ENCODE measurements at regions not wholly inside any gene's neighbourhood (a gene's known extent, or its start where the extent isn't known, plus 50 kb on each side); places are given as distances from the start of the nearest gene placed in this dataset.

DNA sequence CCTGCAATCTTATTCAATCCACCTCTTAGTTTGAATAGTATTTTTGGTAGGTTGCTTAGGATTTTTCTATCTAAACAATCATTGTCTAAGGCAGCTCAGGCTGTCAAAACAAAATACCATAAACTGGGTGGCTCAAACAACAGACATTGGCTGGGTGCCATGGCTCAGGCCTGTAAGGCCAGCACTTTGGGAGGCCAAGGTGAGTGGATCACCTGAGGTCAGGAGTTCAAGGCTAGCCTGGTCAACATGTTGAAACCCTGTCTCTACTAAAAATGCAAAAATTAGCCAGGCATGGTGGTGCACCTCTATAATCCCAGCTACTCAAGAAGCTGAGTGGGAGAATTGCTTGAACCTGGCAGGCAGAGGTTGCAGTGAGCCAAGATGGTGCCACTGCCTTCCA lies 126.7 kb downstream of the CYLD start:
- no peak for DNase-seq
- in situ Hi-C loops (cut with HindIII; ENCODE audit: low pct_ligation_motif_present, low pct_unique_long_range_greater_than_20kb, low sequenced_read_pairs): no loop called here

DNA sequence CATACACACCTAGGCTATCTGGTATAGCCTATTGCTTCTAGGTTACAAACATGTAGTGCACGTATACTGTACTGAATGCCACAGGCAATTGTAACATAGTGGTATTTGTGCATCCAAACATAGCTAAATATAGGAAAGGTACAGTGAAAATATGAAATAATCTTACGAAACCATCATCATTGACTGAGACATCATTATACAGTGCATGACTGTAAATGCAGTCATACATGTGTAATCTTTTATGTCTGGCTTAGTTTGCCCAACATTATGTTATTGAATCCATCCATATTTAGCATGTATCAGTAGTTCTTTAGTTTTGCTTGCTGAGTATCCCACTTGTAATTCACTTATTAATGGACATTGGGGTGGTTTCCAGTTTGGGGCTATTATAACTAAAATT lies 124.9 kb downstream of the CYLD start:
- no peak for DNase-seq
- in situ Hi-C loops (cut with HindIII; ENCODE audit: low pct_ligation_motif_present, low pct_unique_long_range_greater_than_20kb, low sequenced_read_pairs): no loop called here

DNA sequence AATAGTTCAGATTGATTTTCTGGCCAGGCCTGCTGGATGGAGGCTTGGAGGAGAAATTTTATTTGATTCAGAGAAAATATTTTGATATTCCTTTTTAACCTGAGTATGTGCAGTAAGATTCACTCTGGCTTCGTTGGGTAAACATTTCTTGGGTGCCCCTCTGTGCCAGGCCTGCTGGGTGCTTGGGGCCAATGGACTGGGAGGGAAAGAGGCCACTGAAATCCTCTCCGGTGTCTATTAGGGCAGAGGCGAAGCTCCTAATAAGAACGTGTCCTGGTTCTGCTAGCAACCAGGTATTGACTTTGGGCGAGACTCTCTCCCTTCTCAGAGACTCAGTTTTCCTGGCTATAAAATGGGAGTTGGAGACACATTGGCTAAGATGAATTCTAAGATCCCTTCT lies 122.5 kb downstream of the CYLD start:
- no peak for DNase-seq
- in situ Hi-C loops (cut with HindIII; ENCODE audit: low pct_ligation_motif_present, low pct_unique_long_range_greater_than_20kb, low sequenced_read_pairs): no loop called here

- in situ Hi-C loops (cut with HindIII; ENCODE audit: low pct_ligation_motif_present, low pct_unique_long_range_greater_than_20kb, low sequenced_read_pairs): no loop called here
- DNase-seq: no peak
These were observed 121.8 kb downstream of the CYLD start for GRCh38 chr16:50863644-50864144.

DNA sequence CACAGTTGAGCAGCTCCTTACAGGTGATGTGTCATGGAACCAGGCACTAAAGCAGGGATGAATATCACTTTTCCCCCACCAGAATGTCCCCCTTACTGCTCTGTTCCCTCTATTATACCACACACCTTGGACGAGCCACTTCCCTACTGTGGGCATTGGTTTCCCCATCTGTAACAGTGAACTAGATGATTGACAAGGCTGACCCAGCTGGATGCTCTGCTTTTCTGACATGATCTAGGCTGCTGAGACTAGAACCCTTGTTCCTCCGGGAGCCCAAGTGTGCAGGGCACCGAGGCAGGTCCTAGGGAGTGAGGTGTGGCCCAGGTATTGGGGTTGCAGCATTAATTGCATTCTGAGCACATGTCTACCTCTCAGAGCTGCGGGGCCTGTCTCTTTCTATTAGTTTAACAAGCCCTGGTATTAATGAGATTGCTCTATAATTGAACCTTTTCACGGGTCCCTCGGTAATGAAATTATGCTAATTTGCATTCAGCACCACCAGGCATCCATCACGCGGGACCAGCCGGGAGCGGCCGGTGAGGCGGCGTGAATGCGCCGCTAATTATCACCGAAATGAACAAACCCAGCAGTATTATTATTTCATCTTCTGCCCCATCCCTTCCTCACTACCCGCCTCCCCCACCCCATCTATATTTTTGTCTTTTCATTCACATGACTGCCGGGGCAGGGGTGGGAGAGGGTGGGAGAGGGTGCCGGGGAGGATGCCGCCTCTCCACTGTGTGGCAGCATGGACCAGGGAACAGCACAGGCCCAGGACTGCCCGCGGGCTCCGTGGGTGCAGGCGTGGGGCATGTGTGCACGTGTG lies 121.1 kb downstream of the CYLD start:
- in situ Hi-C loops (cut with HindIII; ENCODE audit: low pct_ligation_motif_present, low pct_unique_long_range_greater_than_20kb, low sequenced_read_pairs): no loop called here
- no peak for DNase-seq

DNA sequence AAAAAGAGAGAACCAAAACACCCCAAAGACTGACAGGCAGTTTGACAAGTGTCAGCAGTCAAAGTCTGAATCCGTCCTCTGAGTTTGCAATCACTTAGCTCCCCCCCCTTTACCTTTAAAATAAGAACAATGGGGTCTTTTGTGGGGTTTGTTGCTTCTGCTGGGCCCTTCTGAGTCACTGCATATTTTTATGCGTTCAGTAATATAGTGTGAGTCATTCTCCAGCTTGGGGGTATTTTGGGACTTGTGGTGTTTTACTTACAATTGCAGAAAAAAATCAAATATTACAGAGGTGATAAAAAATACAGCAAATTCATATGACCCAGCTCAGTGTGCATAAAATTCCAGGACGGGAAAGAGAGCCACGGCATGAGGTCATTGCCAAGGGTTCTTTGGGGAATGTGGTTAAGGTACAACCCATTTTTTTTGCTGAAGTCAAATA lies 120.1 kb downstream of the CYLD start:
- in situ Hi-C loops (cut with HindIII; ENCODE audit: low pct_ligation_motif_present, low pct_unique_long_range_greater_than_20kb, low sequenced_read_pairs): no loop called here
- no peak for DNase-seq

GRCh38 chr16:50861451-50861850 lies 119.6 kb downstream of the CYLD start:
- DNase-seq: no peak
- in situ Hi-C loops (cut with HindIII; ENCODE audit: low pct_ligation_motif_present, low pct_unique_long_range_greater_than_20kb, low sequenced_read_pairs): no loop called here

DNA sequence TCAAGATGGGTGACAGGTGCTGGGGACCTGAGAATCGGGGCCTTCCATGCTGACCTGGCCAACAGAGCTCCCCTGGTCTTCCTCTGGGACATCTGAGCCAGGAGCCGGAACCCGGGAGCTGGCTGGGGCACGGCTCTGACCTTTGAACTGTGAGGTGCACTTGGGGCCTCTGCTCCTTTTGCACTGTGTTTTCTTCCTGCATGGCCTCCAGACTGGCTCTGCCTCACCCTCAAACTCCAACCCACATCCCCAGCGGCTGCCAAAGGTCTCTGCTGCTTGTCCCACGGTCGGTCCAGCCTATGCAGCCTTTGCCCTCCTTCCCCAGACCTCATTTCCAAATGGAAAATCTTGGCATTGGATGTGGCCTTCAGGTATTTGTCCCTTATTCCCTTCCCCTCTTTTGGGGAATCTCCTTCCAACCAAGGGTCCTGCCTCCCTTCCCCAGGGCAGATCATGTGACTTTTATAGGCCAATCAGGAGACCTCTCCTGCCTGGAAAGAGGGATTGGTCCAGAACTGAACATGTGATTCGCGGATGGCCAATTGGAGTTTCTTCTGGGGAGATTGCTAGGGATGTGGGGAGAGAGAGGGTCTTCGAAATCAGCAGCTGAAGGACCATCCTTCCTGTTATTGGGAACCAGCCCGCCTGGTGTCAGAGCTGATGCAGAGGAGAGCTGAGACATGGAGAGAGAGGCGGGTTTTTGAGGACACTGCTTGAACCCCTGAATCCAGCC lies 117.9 kb downstream of the CYLD start:
- in situ Hi-C loops (cut with HindIII; ENCODE audit: low pct_ligation_motif_present, low pct_unique_long_range_greater_than_20kb, low sequenced_read_pairs): no loop called here
- DNase-seq: no peak

DNA sequence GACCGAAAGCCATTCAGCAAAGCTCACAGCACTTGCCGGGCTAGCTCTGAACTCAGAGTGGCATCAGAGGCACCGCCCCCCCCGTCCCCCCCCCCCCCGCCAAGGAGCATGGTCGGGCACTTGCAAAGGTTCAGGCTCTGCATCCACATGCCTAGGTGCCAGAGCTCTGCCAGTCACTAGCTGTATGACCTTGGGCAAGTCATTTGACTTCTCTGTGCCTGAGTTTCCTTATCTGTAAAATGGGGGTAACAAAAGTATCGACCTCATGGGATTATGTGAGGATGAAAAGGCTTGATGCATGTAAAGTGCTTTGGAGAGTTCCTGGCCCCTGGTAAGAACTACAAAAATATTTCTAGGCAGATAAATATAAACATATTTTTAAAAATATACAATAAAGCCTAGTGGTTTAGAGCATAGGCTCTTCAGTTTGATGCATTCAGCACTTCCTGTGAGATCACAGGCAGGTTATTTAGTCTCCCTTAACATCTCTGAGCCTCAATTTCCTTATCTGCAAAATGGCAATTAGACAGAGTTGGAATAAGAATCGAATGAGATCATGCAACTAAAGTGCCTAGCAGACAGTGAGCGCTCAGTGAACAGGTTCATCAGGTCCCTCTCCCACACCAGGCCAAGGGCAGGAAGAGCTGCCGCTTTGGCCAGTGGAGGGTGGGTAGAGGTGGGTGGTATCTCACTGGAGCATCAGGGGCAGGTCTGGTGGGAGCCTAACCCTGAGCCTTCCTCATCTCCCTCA lies 117.2 kb downstream of the CYLD start:
- DNase-seq: no peak
- in situ Hi-C loops (cut with HindIII; ENCODE audit: low pct_ligation_motif_present, low pct_unique_long_range_greater_than_20kb, low sequenced_read_pairs): no loop called here

GRCh38 chr16:50858376-50858775 lies 116.5 kb downstream of the CYLD start:
- in situ Hi-C loops (cut with HindIII; ENCODE audit: low pct_ligation_motif_present, low pct_unique_long_range_greater_than_20kb, low sequenced_read_pairs): no loop called here
- no peak for DNase-seq

DNA sequence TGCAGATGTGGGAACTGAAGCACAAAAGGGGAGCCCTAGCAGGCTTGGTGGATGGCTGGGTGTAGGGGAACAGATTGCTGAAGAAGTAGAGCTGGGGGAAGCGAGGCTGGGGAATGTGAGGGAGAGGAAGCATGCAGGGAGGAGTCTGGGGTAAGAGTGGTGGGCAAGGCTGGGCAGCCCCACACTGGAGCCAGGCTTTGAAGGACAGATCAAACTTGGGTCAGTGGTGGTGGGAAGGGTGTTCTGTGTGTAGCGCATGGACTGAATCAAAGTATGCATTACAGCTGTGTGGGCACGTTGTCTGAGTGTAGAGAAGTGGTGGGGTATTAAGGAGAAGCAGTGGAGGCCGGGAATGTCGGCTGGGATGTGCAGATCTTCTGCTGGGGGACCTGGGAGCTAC lies 116.0 kb downstream of the CYLD start:
- in situ Hi-C loops (cut with HindIII; ENCODE audit: low pct_ligation_motif_present, low pct_unique_long_range_greater_than_20kb, low sequenced_read_pairs): no loop called here
- no peak for DNase-seq

DNA sequence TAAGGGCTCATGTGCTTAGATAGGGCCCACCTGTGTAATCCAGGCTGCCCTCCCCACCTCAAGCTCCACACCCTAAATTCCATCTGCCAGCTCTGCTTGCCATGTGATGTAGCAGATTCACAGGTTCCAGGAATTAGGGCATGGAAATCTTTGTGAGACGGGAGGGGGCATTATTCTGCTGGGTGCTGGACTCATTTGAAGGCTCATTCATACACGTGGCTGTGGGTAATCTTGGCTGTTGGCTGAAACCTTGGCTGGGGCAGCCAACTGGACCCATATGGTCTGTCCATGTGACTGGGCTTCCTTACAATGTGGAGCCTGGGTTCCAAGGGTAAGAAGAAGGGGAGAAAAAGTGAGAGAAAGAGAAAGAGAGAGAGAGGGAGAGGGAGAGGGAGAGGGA lies 115.1 kb downstream of the CYLD start:
- in situ Hi-C loops (cut with HindIII; ENCODE audit: low pct_ligation_motif_present, low pct_unique_long_range_greater_than_20kb, low sequenced_read_pairs): no loop called here
- no peak for DNase-seq

GRCh38 chr16:50853329-50853728 lies 111.4 kb downstream of the CYLD start:
- in situ Hi-C loops (cut with HindIII; ENCODE audit: low pct_ligation_motif_present, low pct_unique_long_range_greater_than_20kb, low sequenced_read_pairs): no loop called here
- DNase-seq: no peak

Data from ACHN (cell line).